SK-N-SH (cell line): ENCODE measurements at regions not wholly inside any gene's neighbourhood (a gene's known extent, or its start where the extent isn't known, plus 50 kb on each side); places are given as distances from the start of the nearest gene placed in this dataset.

Experiments
- CTCF ChIA-PET: fragments of 300-600, 350-600 bp; formaldehyde crosslinking; extraction: SDS; loops from one replicate; lab custom pipeline; 2021; lab: Yijun Ruan, JAX
- POLR2A ChIA-PET: fragments of 350-600 bp; sonication (Branson Sonifier 250); formaldehyde crosslinking; extraction: SDS; loops from one replicate; lab custom pipeline; 2020; ENCODE audit warnings: antibody characterized with exemption, inconsistent platforms; lab: Yijun Ruan, JAX
- DNase-seq: peaks from one replicate; pipeline ENCODE4 v3.0.0; 2012
- H2AFZ ChIP-seq: fragments of 200-600 bp; sonication (generic); 2 replicates; pipeline ENCODE4 v1.8.1; 2016; ENCODE audit warnings: antibody characterized with exemption, mild to moderate bottlenecking, low read depth
- H3F3A ChIP-seq: fragments of 200-600 bp; sonication (generic); replicated peaks from 2 replicates; pipeline ENCODE3; 2016; ENCODE audit warnings: antibody characterized with exemption, mild to moderate bottlenecking; ENCODE audit not compliant: insufficient read depth
- H3K27ac ChIP-seq, 2 experiments: fragments of 200-500 bp in 1 of 2; fragments of 200-600 bp in 1 of 2; sonication (Bioruptor generic) in 1 of 2; sonication (generic), shearing (Covaris generic) in 1 of 2; 2 replicates each; pipeline versions ENCODE4 v1.5.1 to v1.6.1; 2014 to 2016; ENCODE audit warnings: low read depth in 2 of 2, inconsistent platforms in 1 of 2, low read length in 1 of 2, mild to moderate bottlenecking in 1 of 2, mixed read lengths in 1 of 2
- H3K27me3 ChIP-seq: fragments of 200-600 bp; sonication (generic), shearing (Covaris generic); 2 replicates; pipeline ENCODE4 v1.6.1; 2016; ENCODE audit warnings: mixed run types; ENCODE audit not compliant: insufficient read depth
- H3K36me3 ChIP-seq, 2 experiments: fragments of 200-500 bp in 1 of 2; fragments of 200-600 bp in 1 of 2; sonication (Bioruptor generic) in 1 of 2; sonication (generic) in 1 of 2; replicated peaks in 1 of 2; 2 replicates each; pipeline versions ENCODE3 to v1.5.1; 2014 to 2016; ENCODE audit warnings: low read length in 1 of 2, mild to moderate bottlenecking in 1 of 2; ENCODE audit not compliant: insufficient read depth in 2 of 2, control insufficient read depth in 1 of 2
- H3K4me1 ChIP-seq, 2 experiments: fragments of 200-500 bp in 1 of 2; fragments of 200-600 bp in 1 of 2; sonication (Bioruptor generic) in 1 of 2; sonication (generic), shearing (Covaris generic) in 1 of 2; 2 replicates each; pipeline versions ENCODE4 v1.5.1 to v1.6.1; 2014 to 2016; ENCODE audit warnings: low read depth in 1 of 2, low read length in 1 of 2, mixed run types in 1 of 2; ENCODE audit not compliant: insufficient read depth in 2 of 2, control insufficient read depth in 1 of 2
- H3K4me2 ChIP-seq: fragments of 200-600 bp; sonication (generic), shearing (Covaris generic); 2 replicates; pipeline ENCODE4 v1.6.1; 2017; ENCODE audit warnings: mixed run types
- H3K4me3 ChIP-seq, 2 experiments: fragments of 200-500 bp in 1 of 2; fragments of 200-600 bp in 1 of 2; sonication (Bioruptor generic) in 1 of 2; sonication (generic), shearing (Covaris generic) in 1 of 2; 2 replicates each; pipeline versions ENCODE4 v1.5.1 to v1.8.1; 2014 to 2016; ENCODE audit warnings: low read depth in 2 of 2, inconsistent platforms in 1 of 2, low read length in 1 of 2, mild to moderate bottlenecking in 1 of 2, mixed read lengths in 1 of 2, moderate library complexity in 1 of 2
- H3K79me2 ChIP-seq: fragments of 200-600 bp; sonication (generic); 2 replicates; pipeline ENCODE4 v1.8.1; 2017; ENCODE audit warnings: mild to moderate bottlenecking; ENCODE audit not compliant: insufficient read depth
- H3K9ac ChIP-seq: fragments of 200-600 bp; sonication (generic); 2 replicates; pipeline ENCODE4 v1.6.1; 2017; ENCODE audit warnings: mixed run types
- H3K9me2 ChIP-seq: fragments of 200-600 bp; sonication (generic); 2 replicates; pipeline ENCODE4 v1.6.1; 2017; ENCODE audit warnings: mixed run types
- H3K9me3 ChIP-seq: fragments of 200-600 bp; sonication (generic); 2 replicates; pipeline ENCODE4 v1.6.1; 2017; ENCODE audit warnings: mixed run types, mild to moderate bottlenecking, moderate library complexity
- H4K20me1 ChIP-seq: fragments of 200-600 bp; sonication (generic); 2 replicates; pipeline ENCODE4 v1.6.1; 2017; ENCODE audit warnings: mild to moderate bottlenecking, mixed run types; ENCODE audit not compliant: insufficient read depth
- CHD2 ChIP-seq: fragments of 150-350 bp; IDR thresholded peaks from 2 replicates; pipeline ENCODE4 v1.6.1; 2018; ENCODE audit warnings: low read length; ENCODE audit not compliant: partially characterized antibody
- CTCF ChIP-seq: fragments of 200-600 bp; sonication (generic); IDR thresholded peaks from 2 replicates; pipeline ENCODE4 v1.6.1; 2017; ENCODE audit warnings: antibody characterized with exemption, mild to moderate bottlenecking, moderate library complexity
- ELF1 ChIP-seq: IDR thresholded peaks from 2 replicates; pipeline ENCODE4 v1.4.0; 2012
- FOSL2 ChIP-seq: IDR thresholded peaks from 2 replicates; pipeline ENCODE4 v1.4.0; 2012; ENCODE audit warnings: low read depth, mild to moderate bottlenecking, moderate library complexity, borderline replicate concordance
- GABPA ChIP-seq: IDR thresholded peaks from 2 replicates; pipeline ENCODE4 v1.4.0; 2012; ENCODE audit warnings: low read depth, mild to moderate bottlenecking
- GATA2 ChIP-seq: sonication (generic); formaldehyde crosslinking; IDR thresholded peaks from 2 replicates; pipeline ENCODE4 v1.5.0; 2020; ENCODE audit warnings: mild to moderate bottlenecking, missing genetic modification reagents
- MXI1 ChIP-seq: IDR thresholded peaks from 2 replicates; pipeline ENCODE4 v1.6.1; 2012; ENCODE audit warnings: mild to moderate bottlenecking, low read depth, low read length, improper control_type of control experiment
- NFIC ChIP-seq: IDR thresholded peaks from 2 replicates; pipeline ENCODE4 v1.4.0; 2012; ENCODE audit warnings: borderline replicate concordance
- NRF1 ChIP-seq: IDR thresholded peaks from 2 replicates; pipeline ENCODE4 v1.6.1; 2012; ENCODE audit warnings: low read depth, mild to moderate bottlenecking, low read length
- PBX3 ChIP-seq: IDR thresholded peaks from 2 replicates; pipeline ENCODE4; 2012
- RAD21 ChIP-seq: IDR thresholded peaks from 2 replicates; pipeline ENCODE4 v1.6.1; 2012; ENCODE audit warnings: mild to moderate bottlenecking, low read length
- RCOR1 ChIP-seq: fragments of 150-350 bp; IDR thresholded peaks from 2 replicates; pipeline ENCODE4 v1.6.1; 2017; ENCODE audit warnings: antibody characterized with exemption, low read length
- RFX5 ChIP-seq: IDR thresholded peaks from 2 replicates; pipeline ENCODE4 v1.6.1; 2012; ENCODE audit warnings: mild to moderate bottlenecking, improper control_type of control experiment, low read length
- SMC3 ChIP-seq: IDR thresholded peaks from 2 replicates; pipeline ENCODE4 v1.6.1; 2012; ENCODE audit warnings: low read depth, low read length, improper control_type of control experiment
- WGBS: methylation state at CpG from one replicate; pipeline ENCODE4 v1.1.6; 2017; ENCODE audit warnings: low lambda C conversion rate; 5-methylcytosine and 5-hydroxymethylcytosine counted together

- TF ChIP-seq RAD21 (no peak), GABPA (no peak), PBX3 (no peak), CHD2 (no peak), RCOR1 (no peak)
- no peak overlapping the region for H3K4me2 ChIP-seq
- DNase-seq = no peak
Measured at GRCh38 chr16:75929046-75929445, 202.8 kb upstream of the CPHXL start.

GRCh38 chr16:75931043-75931442, 204.8 kb upstream of the CPHXL start:
- 7% methylated on average over 1 of the region's 1 CpG for WGBS
- no peak overlapping the region for H2AFZ ChIP-seq

More at GRCh38 chr16:75929046-75929445, 202.8 kb upstream of the CPHXL start:
- Histone ChIP-seq H3F3A (no peaks in the 10 kb centered on the region), H3K9me3 (no peaks in the 10 kb centered on the region), H3K9ac (no peak overlapping the region), H3K4me3 (no peak overlapping the region), H4K20me1 (no peaks in the 10 kb centered on the region), H3K27ac (no peak overlapping the region), H3K27me3 (no peaks in the 10 kb centered on the region), H3K79me2 (no peaks in the 10 kb centered on the region), H3K9me2 (no peaks in the 10 kb centered on the region), H3K4me1 (no peaks in the 10 kb centered on the region), H3K36me3 (no peaks in the 10 kb centered on the region), H2AFZ (no peak overlapping the region)
- ChIA-PET CTCF (no interaction called here), POLR2A (interaction anchor here (0.7 kb wide), 1 partner anchor 14 kb away, joined by 5 read pairs; no protein-coding TSS in a partner anchor)
- WGBS = 26% methylated on average over 1 of the region's 1 CpG

More at GRCh38 chr16:75931043-75931442, 204.8 kb upstream of the CPHXL start:
- H3K27me3 ChIP-seq = no peaks in the 10 kb centered on the region
- POLR2A ChIA-PET = no interaction called here
- H3K4me3 ChIP-seq = no peak overlapping the region
- H3K4me1 ChIP-seq = no peaks in the 10 kb centered on the region
- H3F3A ChIP-seq = no peaks in the 10 kb centered on the region
- DNase-seq = no peak
- H3K4me2 ChIP-seq = no peak overlapping the region
- TF ChIP-seq SMC3 (no peak), CTCF (no peak), FOSL2 (no peak), NFIC (no peak), GATA2 (no peak), NRF1 (no peak), RFX5 (no peak), ELF1 (no peak), MXI1 (no peak), RAD21 (no peak)
- no peak overlapping the region for H3K9ac ChIP-seq
- H3K9me2 ChIP-seq = no peaks in the 10 kb centered on the region
- no peaks in the 10 kb centered on the region for H3K79me2 ChIP-seq
- H3K9me3 ChIP-seq = no peaks in the 10 kb centered on the region
- no peaks in the 10 kb centered on the region for H3K36me3 ChIP-seq
- CTCF ChIA-PET = no interaction called here
- no peak overlapping the region for H3K27ac ChIP-seq
- no peaks in the 10 kb centered on the region for H4K20me1 ChIP-seq
